Endodermal cell (in vitro differentiated cells): ENCODE measurements at regions not wholly inside any gene's neighbourhood (a gene's known extent, or its start where the extent isn't known, plus 50 kb on each side); places are given as distances from the start of the nearest gene placed in this dataset.

Experiments
- DNase-seq: peaks from one replicate; pipeline ENCODE4 v3.0.0-alpha.2; 2017
- H3K27ac ChIP-seq: 2 replicates; pipeline ENCODE4 v1.5.1; 2013; ENCODE audit warnings: mild to moderate bottlenecking, low read depth, low read length, moderate library complexity
- H3K27me3 ChIP-seq: 2 replicates; pipeline ENCODE4 v1.6.1; 2013; ENCODE audit warnings: mild to moderate bottlenecking, low read length, moderate library complexity; ENCODE audit not compliant: insufficient read depth, control insufficient read depth, poor library complexity, severe bottlenecking
- H3K36me3 ChIP-seq: 2 replicates; pipeline ENCODE4 v1.7.0; 2013; ENCODE audit warnings: mild to moderate bottlenecking, low read length, moderate library complexity; ENCODE audit not compliant: control insufficient read depth, insufficient read depth
- H3K4me1 ChIP-seq: one replicate; pipeline ENCODE4 v1.7.0; 2013; ENCODE audit warnings: low read length; ENCODE audit not compliant: control insufficient read depth, insufficient read depth
- H3K4me3 ChIP-seq: 2 replicates; pipeline ENCODE4 v1.5.1; 2013; ENCODE audit warnings: mild to moderate bottlenecking, low read length, moderate library complexity
- H3K9ac ChIP-seq: 2 replicates; pipeline ENCODE4 v1.6.1; 2013; ENCODE audit warnings: mild to moderate bottlenecking, low read length, moderate library complexity; ENCODE audit not compliant: poor library complexity, severe bottlenecking; ENCODE audit errors: extremely low read depth
- H3K9me3 ChIP-seq: 2 replicates; pipeline ENCODE4 v1.6.1; 2013; ENCODE audit warnings: mild to moderate bottlenecking, low read length, moderate library complexity; ENCODE audit not compliant: control insufficient read depth
- H3K27ac Mint-ChIP-seq: 2 replicates; pipeline ENCODE4 v1.8.0; 2020; ENCODE audit warnings: mixed read lengths
- H3K27me3 Mint-ChIP-seq: 2 replicates; pipeline ENCODE4 v1.8.0; 2021; ENCODE audit warnings: mild to moderate bottlenecking, mixed read lengths; ENCODE audit not compliant: insufficient read depth
- H3K36me3 Mint-ChIP-seq: 2 replicates; pipeline ENCODE4 v1.8.0; 2020; ENCODE audit warnings: low read depth, mixed read lengths
- H3K4me1 Mint-ChIP-seq: 2 replicates; pipeline ENCODE4 v1.8.0; 2020; ENCODE audit warnings: mixed read lengths
- H3K4me3 Mint-ChIP-seq: 2 replicates; pipeline ENCODE4 v1.8.0; 2020; ENCODE audit warnings: mild to moderate bottlenecking, moderate library complexity, mixed read lengths
- H3K9me3 Mint-ChIP-seq: 2 replicates; pipeline ENCODE4 v1.8.0; 2020; ENCODE audit warnings: mild to moderate bottlenecking, mixed read lengths
- WGBS, 2 experiments: methylation state at CpG; one replicate each; pipeline versions ENCODE4 v1.1.5 to v1.1.7; 2013; ENCODE audit warnings: missing lambda C conversion rate in 2 of 2, mixed read lengths in 1 of 2; ENCODE audit not compliant: insufficient coverage in 1 of 2, insufficient read length in 1 of 2; 5-methylcytosine and 5-hydroxymethylcytosine counted together
- TF ChIP-seq, protein P1 (sequence below): fragments of 200-600 bp; sonication (generic); conservative IDR thresholded peaks from 2 replicates; pipeline ENCODE4 v1.5.0; 2021; ENCODE audit warnings: antibody characterized with exemption, mild to moderate bottlenecking

DNA sequence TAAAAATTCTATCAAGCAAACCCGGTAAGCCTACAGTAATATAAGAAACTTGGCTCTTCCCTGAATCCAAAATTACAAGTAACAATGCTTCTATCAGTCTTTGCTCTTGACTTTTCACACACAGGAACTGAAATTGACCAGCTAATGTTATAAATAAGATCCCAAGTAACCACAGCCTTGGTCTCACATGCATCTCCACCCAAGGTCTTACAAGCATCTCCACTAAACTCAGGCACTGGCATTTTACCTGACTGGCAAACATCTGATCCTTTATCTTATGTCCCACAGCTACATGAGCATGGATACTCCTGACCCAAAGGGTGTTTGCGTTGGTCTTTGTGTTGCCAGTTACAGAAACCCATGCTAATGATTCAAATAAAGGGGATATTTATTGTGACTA is 302.3 kb upstream of the EPHA4 start:
- no peaks in the 10 kb centered on the region for H3K36me3 ChIP-seq
- Mint-ChIP-seq H3K4me3 (no peak overlapping the region), H3K27me3 (no peaks in the 10 kb centered on the region), H3K27ac (no peak overlapping the region), H3K9me3 (peaks cover 13% of the 10 kb centered on the region), H3K36me3 (no peaks in the 10 kb centered on the region), H3K4me1 (peaks cover 3% of the 10 kb centered on the region)
- H3K4me1 ChIP-seq = no peaks in the 10 kb centered on the region
- no peak for DNase-seq
- H3K9me3 ChIP-seq = peaks cover 4% of the 10 kb centered on the region
- H3K27me3 ChIP-seq = no peaks in the 10 kb centered on the region
- WGBS, 2 experiments = 97 to 100% methylated on average over 1 to 2 of the region's 2 CpGs
- H3K4me3 ChIP-seq = no peak overlapping the region
- TF ChIP-seq, protein P1, sequence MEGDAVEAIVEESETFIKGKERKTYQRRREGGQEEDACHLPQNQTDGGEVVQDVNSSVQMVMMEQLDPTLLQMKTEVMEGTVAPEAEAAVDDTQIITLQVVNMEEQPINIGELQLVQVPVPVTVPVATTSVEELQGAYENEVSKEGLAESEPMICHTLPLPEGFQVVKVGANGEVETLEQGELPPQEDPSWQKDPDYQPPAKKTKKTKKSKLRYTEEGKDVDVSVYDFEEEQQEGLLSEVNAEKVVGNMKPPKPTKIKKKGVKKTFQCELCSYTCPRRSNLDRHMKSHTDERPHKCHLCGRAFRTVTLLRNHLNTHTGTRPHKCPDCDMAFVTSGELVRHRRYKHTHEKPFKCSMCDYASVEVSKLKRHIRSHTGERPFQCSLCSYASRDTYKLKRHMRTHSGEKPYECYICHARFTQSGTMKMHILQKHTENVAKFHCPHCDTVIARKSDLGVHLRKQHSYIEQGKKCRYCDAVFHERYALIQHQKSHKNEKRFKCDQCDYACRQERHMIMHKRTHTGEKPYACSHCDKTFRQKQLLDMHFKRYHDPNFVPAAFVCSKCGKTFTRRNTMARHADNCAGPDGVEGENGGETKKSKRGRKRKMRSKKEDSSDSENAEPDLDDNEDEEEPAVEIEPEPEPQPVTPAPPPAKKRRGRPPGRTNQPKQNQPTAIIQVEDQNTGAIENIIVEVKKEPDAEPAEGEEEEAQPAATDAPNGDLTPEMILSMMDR = no peak
- no peak overlapping the region for H3K9ac ChIP-seq
- H3K27ac ChIP-seq = no peak overlapping the region

DNA sequence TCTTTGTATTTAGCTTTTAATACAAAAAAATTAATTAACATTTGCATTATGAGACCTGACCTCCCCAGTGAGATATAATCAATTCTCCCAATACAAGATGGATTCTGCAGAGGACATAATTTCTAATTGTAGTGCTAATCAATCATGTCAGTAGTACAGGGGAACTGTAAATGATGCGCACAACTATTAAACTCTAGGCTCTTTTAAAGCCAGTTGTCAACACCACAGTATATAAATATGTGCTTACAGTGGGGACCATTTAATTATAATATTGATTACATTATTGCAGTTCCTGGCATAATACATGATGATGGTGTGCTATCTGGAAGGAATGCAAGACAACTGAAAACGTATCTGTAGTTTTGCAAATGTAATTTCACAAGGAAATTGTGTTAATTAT is 285.6 kb upstream of the EPHA4 start:
- Mint-ChIP-seq H3K36me3 (no peaks in the 10 kb centered on the region), H3K27me3 (no peaks in the 10 kb centered on the region), H3K9me3 (no peaks in the 10 kb centered on the region), H3K4me1 (peaks cover 7% of the 10 kb centered on the region), H3K27ac (no peak overlapping the region), H3K4me3 (no peak overlapping the region)
- 69 to 71% methylated on average over 2 of the region's 2 CpGs for WGBS, 2 experiments
- peaks cover 3% of the 10 kb centered on the region for H3K4me1 ChIP-seq
- no peak overlapping the region for H3K4me3 ChIP-seq
- no peaks in the 10 kb centered on the region for H3K27me3 ChIP-seq
- H3K27ac ChIP-seq = no peak overlapping the region
- H3K9me3 ChIP-seq = no peaks in the 10 kb centered on the region
- no peak for DNase-seq
- no peak overlapping the region for H3K9ac ChIP-seq
- H3K36me3 ChIP-seq = no peaks in the 10 kb centered on the region
- TF ChIP-seq, protein P1 = no peak

DNA sequence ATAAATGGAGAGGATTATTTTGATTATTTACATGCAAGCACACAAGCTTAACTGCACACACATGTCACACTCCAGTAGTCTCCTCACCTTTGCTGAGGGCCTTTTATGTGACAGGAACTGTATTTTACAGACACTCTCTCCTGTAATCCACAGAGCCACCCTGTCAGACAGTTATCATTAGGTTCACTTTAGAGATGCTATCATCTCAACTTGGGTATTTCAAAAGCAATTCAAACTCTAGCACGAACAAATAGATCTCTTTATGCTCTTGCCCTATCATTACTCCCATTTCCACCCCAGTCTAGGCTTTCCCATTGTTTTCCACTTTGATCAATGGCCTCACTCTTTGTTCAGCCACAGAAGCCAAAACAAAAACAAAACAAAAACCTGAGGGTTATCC is 281.2 kb upstream of the EPHA4 start:
- Mint-ChIP-seq H3K4me3 (no peak overlapping the region), H3K9me3 (no peaks in the 10 kb centered on the region), H3K4me1 (peaks cover 19% of the 10 kb centered on the region), H3K27ac (no peak overlapping the region), H3K36me3 (no peaks in the 10 kb centered on the region), H3K27me3 (no peaks in the 10 kb centered on the region)
- Histone ChIP-seq H3K36me3 (no peaks in the 10 kb centered on the region), H3K9ac (no peak overlapping the region), H3K4me3 (no peak overlapping the region), H3K4me1 (peaks cover 3% of the 10 kb centered on the region), H3K9me3 (no peaks in the 10 kb centered on the region), H3K27ac (no peak overlapping the region), H3K27me3 (no peaks in the 10 kb centered on the region)
- 78 to 85% methylated on average over 1 of the region's 1 CpG for WGBS, 2 experiments
- no peak for DNase-seq
- TF ChIP-seq, protein P1 = no peak
